GM12878 (cell line): ENCODE measurements at regions not wholly inside any gene's neighbourhood (a gene's known extent, or its start where the extent isn't known, plus 50 kb on each side); places are given as distances from the start of the nearest gene placed in this dataset.

Source experiments
- ATAC-seq: fragments of 200-7000 bp; cut with Tn5 transposase; 3 replicates; pipeline ENCODE4 v1.9.1; 2020; ENCODE audit warnings: mild to moderate bottlenecking, moderate library complexity
- BruUV-seq: library from RNA; stranded (reverse); fragments of 400-500 nt; replicated peaks from 2 replicates; lab custom pipeline; 2021; lab: Mats Ljungman, UMichigan
- CTCF ChIA-PET: fragments of 300-600 bp; sonication (Branson Sonifier 250); formaldehyde crosslinking; extraction: SDS; loops from one replicate; lab custom pipeline; 2021; ENCODE audit warnings: inconsistent platforms; lab: Yijun Ruan, JAX
- POLR2A ChIA-PET: fragments of 350-600 bp; formaldehyde crosslinking; extraction: SDS; loops from one replicate; lab custom pipeline; 2021; ENCODE audit warnings: inconsistent platforms; lab: Charles Lee
- RAD21 ChIA-PET: fragments of 300-600 bp; sonication (Branson Sonifier 250); formaldehyde crosslinking; loops from one replicate; lab custom pipeline; 2023; ENCODE audit warnings: antibody characterized with exemption; ENCODE audit not compliant: unreplicated experiment; lab: Charles Lee
- SMC1A ChIA-PET: fragments of 300-600 bp; sonication (Branson Sonifier 250); formaldehyde crosslinking; loops from one replicate; lab custom pipeline; 2023; ENCODE audit not compliant: unreplicated experiment, uncharacterized antibody; lab: Charles Lee
- DNase-seq: peaks from one replicate; pipeline ENCODE4 v3.0.0-alpha.2; 2011; ENCODE audit warnings: low read depth, low spot score
- FAIRE-seq: peaks from 3 replicates; lab custom pipeline; 2011; peaks lifted over from hg19 to GRCh38; lab: Jason Lieb, UNC
- H2AFZ ChIP-seq: 2 replicates; pipeline ENCODE4 v1.6.0; 2011; ENCODE audit warnings: low read depth, low read length, control low read depth; ENCODE audit not compliant: control insufficient read depth
- H3K27ac ChIP-seq: 2 replicates; pipeline ENCODE4 v1.5.1; 2011; ENCODE audit warnings: control low read depth; ENCODE audit not compliant: control insufficient read depth, insufficient read depth
- H3K27me3 ChIP-seq, 2 experiments: replicated peaks in 1 of 2; 2 replicates each; pipeline versions ENCODE4 v1.6.0 to v1.6.1; 2011; ENCODE audit warnings: low read length in 1 of 2; ENCODE audit not compliant: control insufficient read depth in 2 of 2, insufficient read depth in 2 of 2
- H3K36me3 ChIP-seq, 2 experiments: 2 replicates each; pipeline ENCODE4 v1.5.1; 2011; ENCODE audit warnings: low read length in 1 of 2; ENCODE audit not compliant: control insufficient read depth in 2 of 2, insufficient read depth in 2 of 2
- H3K4me1 ChIP-seq: 2 replicates; pipeline ENCODE4 v1.6.1; 2011; ENCODE audit warnings: mild to moderate bottlenecking, low read length, moderate library complexity, mixed read lengths; ENCODE audit not compliant: control insufficient read depth, insufficient read depth
- H3K4me2 ChIP-seq: 2 replicates; pipeline ENCODE4 v1.6.0; 2011; ENCODE audit warnings: control low read depth; ENCODE audit not compliant: control insufficient read depth, insufficient read depth
- H3K4me3 ChIP-seq: fragments of 200-600 bp; sonication (generic); 2 replicates; pipeline ENCODE4 v1.5.1; 2016
- H3K79me2 ChIP-seq: 2 replicates; pipeline ENCODE4 v1.6.0; 2011; ENCODE audit warnings: low read length; ENCODE audit not compliant: control insufficient read depth, insufficient read depth
- H3K9ac ChIP-seq: 2 replicates; pipeline ENCODE4 v1.8.0; 2011; ENCODE audit warnings: low read length, control low read depth, mixed read lengths; ENCODE audit not compliant: control insufficient read depth, insufficient read depth
- H3K9me3 ChIP-seq: replicated peaks from 3 replicates; pipeline ENCODE4 v1.5.1; 2011; ENCODE audit warnings: mild to moderate bottlenecking, low read length; ENCODE audit not compliant: control insufficient read depth, insufficient read depth
- H4K20me1 ChIP-seq: 2 replicates; pipeline ENCODE4 v1.6.0; 2011; ENCODE audit not compliant: control insufficient read depth, insufficient read depth
- CHD1 ChIP-seq: IDR thresholded peaks from 2 replicates; pipeline ENCODE4 v1.6.1; 2012; ENCODE audit warnings: low read depth, low read length, improper control_type of control experiment
- HCFC1 ChIP-seq: fragments of 150-350 bp; IDR thresholded peaks from 2 replicates; pipeline ENCODE4 v1.6.1; 2014; ENCODE audit warnings: low read length
- KDM1A ChIP-seq: fragments of 200-600 bp; sonication (generic); IDR thresholded peaks from 2 replicates; pipeline ENCODE4 v1.6.1; 2016; ENCODE audit warnings: borderline replicate concordance
- MYC ChIP-seq: IDR thresholded peaks from 2 replicates; pipeline ENCODE4 v1.6.1; 2011; ENCODE audit warnings: mild to moderate bottlenecking, low read length, moderate library complexity, inconsistent platforms; ENCODE audit not compliant: insufficient read depth, insufficient replicate concordance, insufficient read length, severe bottlenecking
- RAD51 ChIP-seq: fragments of 450-650 bp; IDR thresholded peaks from 2 replicates; pipeline ENCODE4 v1.6.1; 2016; ENCODE audit warnings: moderate library complexity, mild to moderate bottlenecking, inconsistent platforms
- SMAD1 ChIP-seq: fragments of 450-650 bp; IDR thresholded peaks from 2 replicates; pipeline ENCODE4 v1.6.1; 2018; ENCODE audit warnings: mild to moderate bottlenecking, low read depth; ENCODE audit not compliant: partially characterized antibody
- SMARCA5 ChIP-seq: fragments of 450-650 bp; IDR thresholded peaks from 2 replicates; pipeline ENCODE4 v1.6.1; 2017; ENCODE audit warnings: mild to moderate bottlenecking
- ZNF622 ChIP-seq: fragments of 450-650 bp; IDR thresholded peaks from 2 replicates; pipeline ENCODE4 v1.6.1; 2017; ENCODE audit warnings: mild to moderate bottlenecking, inconsistent platforms
- WGBS: methylation state at CpG from one replicate; pipeline ENCODE4 v1.1.6; 2016; ENCODE audit warnings: low lambda C conversion rate; ENCODE audit not compliant: insufficient replicate concordance, insufficient coverage; ENCODE audit errors: missing lambda C conversion rate; 5-methylcytosine and 5-hydroxymethylcytosine counted together
- in situ Hi-C: fragments of 300-500 bp; cut with MboI; formaldehyde crosslinking; loops from 9 replicates; pipeline ENCODE4 v1.14.3; 2018; ENCODE audit warnings: mixed read lengths
- intact Hi-C: fragments of 100-400 bp; cut with micrococcal nuclease; formaldehyde crosslinking; loops from one replicate; pipeline ENCODE4 v1.14.2; 2022; ENCODE audit not compliant: unreplicated experiment
- TF ChIP-seq, protein P1 (sequence below): fragments of 150-350 bp; IDR thresholded peaks from 2 replicates; pipeline ENCODE4 v1.6.1; 2014; ENCODE audit warnings: mild to moderate bottlenecking, low read depth, low read length
- TF ChIP-seq, protein P2 (sequence below): fragments of 450-650 bp; IDR thresholded peaks from 2 replicates; pipeline ENCODE4 v1.6.1; 2017; ENCODE audit warnings: mild to moderate bottlenecking, moderate library complexity

DNA sequence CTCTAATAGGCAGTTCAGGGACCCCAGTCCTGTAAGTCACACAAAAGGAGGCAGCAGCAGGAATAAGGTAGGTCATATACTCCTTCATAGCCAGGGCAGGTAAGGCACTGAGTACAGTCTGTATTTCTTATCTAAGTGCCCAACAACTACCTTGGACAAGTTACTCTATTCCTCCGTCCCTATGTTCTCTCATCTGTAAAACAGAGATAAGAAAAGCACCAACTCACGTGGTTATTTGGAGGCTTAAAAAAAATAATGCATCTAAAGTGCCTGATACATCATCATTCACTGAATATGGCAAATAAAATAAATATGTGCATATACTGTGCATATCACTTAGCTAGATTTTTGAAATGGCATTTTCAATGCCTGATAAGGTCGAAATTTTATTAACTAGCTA, 298.1 kb upstream of the CDYL start:
- ChIA-PET CTCF (interaction anchor here (0.7 kb wide), 1 partner anchor 11 kb away, joined by 3 read pairs; no protein-coding TSS in a partner anchor), RAD21 (no interaction called here), SMC1A (no interaction called here), POLR2A (no interaction called here)
- in situ Hi-C loops, result no loop called here
- no peak overlapping the region for H3K9ac ChIP-seq
- DNase-seq, result no peak
- no TSS peak for BruUV-seq
- no peak for FAIRE-seq
- H3K9me3 ChIP-seq, result no peaks in the 10 kb centered on the region; the same call in 2 of the 3 replicates
- no peak for ATAC-seq
- H3K27me3 ChIP-seq, result no peaks in the 10 kb centered on the region
- H3K27ac ChIP-seq, result no peak overlapping the region
- H3K4me3 ChIP-seq, result no peak overlapping the region
- whole genome bisulfite sequencing, result 28% methylated on average over 3 of the region's 3 CpGs
- no peak overlapping the region for H3K4me2 ChIP-seq
- TF ChIP-seq, protein P1, sequence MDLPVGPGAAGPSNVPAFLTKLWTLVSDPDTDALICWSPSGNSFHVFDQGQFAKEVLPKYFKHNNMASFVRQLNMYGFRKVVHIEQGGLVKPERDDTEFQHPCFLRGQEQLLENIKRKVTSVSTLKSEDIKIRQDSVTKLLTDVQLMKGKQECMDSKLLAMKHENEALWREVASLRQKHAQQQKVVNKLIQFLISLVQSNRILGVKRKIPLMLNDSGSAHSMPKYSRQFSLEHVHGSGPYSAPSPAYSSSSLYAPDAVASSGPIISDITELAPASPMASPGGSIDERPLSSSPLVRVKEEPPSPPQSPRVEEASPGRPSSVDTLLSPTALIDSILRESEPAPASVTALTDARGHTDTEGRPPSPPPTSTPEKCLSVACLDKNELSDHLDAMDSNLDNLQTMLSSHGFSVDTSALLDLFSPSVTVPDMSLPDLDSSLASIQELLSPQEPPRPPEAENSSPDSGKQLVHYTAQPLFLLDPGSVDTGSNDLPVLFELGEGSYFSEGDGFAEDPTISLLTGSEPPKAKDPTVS, result no peak
- TF ChIP-seq SMAD1 (no peak), RAD51 (no peak), MYC (no peak), CHD1 (no peak), SMARCA5 (no peak), HCFC1 (no peak), ZNF622 (no peak), KDM1A (no peak)
- TF ChIP-seq, protein P2, sequence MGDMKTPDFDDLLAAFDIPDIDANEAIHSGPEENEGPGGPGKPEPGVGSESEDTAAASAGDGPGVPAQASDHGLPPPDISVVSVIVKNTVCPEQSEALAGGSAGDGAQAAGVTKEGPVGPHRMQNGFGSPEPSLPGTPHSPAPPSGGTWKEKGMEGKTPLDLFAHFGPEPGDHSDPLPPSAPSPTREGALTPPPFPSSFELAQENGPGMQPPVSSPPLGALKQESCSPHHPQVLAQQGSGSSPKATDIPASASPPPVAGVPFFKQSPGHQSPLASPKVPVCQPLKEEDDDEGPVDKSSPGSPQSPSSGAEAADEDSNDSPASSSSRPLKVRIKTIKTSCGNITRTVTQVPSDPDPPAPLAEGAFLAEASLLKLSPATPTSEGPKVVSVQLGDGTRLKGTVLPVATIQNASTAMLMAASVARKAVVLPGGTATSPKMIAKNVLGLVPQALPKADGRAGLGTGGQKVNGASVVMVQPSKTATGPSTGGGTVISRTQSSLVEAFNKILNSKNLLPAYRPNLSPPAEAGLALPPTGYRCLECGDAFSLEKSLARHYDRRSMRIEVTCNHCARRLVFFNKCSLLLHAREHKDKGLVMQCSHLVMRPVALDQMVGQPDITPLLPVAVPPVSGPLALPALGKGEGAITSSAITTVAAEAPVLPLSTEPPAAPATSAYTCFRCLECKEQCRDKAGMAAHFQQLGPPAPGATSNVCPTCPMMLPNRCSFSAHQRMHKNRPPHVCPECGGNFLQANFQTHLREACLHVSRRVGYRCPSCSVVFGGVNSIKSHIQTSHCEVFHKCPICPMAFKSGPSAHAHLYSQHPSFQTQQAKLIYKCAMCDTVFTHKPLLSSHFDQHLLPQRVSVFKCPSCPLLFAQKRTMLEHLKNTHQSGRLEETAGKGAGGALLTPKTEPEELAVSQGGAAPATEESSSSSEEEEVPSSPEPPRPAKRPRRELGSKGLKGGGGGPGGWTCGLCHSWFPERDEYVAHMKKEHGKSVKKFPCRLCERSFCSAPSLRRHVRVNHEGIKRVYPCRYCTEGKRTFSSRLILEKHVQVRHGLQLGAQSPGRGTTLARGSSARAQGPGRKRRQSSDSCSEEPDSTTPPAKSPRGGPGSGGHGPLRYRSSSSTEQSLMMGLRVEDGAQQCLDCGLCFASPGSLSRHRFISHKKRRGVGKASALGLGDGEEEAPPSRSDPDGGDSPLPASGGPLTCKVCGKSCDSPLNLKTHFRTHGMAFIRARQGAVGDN, result no peak
- no peak overlapping the region for H2AFZ ChIP-seq
- H4K20me1 ChIP-seq, result no peaks in the 10 kb centered on the region
- no peaks in the 10 kb centered on the region for H3K36me3 ChIP-seq
- no peaks in the 10 kb centered on the region for H3K79me2 ChIP-seq
- intact Hi-C loops, result no loop called here
- no peaks in the 10 kb centered on the region for H3K4me1 ChIP-seq
